GM21447 (cell line): ENCODE measurements at regions not wholly inside any gene's neighbourhood (a gene's known extent, or its start where the extent isn't known, plus 50 kb on each side); places are given as distances from the start of the nearest gene placed in this dataset.

Experiments
- ATAC-seq: cut with Tn5 transposase; IDR thresholded peaks from one replicate; pipeline ENCODE4 v1.9.1; 2021; ENCODE audit not compliant: unreplicated experiment

DNA sequence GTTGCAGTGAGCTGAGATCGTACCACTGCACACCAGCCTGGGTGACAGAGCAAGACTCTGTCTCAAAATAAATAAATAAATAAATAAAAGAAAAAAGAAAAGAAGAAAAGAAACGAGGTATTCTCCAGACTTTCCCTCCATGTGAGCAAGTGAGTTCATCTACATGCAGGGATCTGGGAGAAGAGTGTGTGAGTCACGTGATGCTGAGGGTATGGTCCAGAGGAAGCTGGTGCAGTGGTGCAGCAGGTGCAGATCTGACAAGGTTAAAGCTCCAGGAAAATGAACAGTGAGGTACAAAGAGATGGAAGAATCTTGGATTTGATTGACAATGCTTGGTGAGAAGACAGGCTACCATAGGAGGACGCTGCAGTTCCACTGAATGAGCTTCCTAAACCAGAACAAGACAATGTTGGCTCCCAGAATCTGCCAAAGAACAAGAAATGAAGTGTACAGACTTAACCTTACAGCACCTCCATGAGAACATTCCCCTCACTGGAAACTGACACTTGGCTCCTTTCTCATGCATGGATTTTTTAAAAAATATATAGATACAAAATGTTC lies 79.5 kb upstream of the BTBD3 start:
- no peak for ATAC-seq

GRCh38 chr20:11841972-11842461 lies 75.7 kb upstream of the BTBD3 start:
- no peak for ATAC-seq

GRCh38 chr20:11843289-11843688 lies 74.4 kb upstream of the BTBD3 start:
- ATAC-seq, result no peak

DNA sequence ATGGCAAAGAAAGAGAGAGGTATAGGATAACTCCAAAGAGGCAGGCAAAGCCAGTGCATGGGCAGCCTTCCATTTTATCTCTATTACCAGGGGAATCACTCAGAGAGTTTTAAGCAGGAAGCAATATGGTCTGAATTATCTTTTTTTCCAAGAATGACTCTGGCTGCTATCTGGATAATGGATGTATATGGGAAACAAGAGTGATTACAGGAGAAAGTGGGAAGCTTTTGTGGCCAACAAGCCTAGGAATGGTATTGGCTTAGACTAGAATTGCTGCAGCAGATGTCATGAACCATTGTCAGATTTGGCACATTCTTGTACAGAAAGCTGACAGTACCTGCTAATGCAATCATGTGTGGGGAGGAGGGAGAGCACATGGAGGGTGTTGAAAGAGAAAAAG lies 73.0 kb upstream of the BTBD3 start:
- no peak for ATAC-seq

GRCh38 chr20:11845340-11845739 lies 72.4 kb upstream of the BTBD3 start:
- ATAC-seq, result no peak

DNA sequence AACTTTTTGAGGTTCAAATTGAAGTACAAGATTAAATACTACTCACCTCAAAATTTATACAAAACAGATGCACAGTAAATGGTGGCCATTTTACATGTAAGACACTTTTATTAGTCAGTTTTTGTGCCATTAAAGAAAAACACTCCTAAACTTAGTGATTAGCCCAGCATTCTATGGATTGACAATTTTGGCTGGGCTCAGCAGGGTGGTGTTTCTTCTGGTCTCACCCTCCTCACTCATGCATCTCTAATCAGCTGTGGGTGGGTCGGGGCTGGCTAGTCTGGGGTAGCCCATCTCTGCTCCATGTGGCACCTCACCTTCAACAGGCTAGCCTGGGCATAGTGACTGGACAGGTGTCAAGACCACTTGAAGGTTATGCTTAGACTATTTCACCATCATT lies 71.6 kb upstream of the BTBD3 start:
- no peak for ATAC-seq

- no peak for ATAC-seq
Measured at GRCh38 chr20:11847827-11848226, 69.9 kb upstream of the BTBD3 start.

DNA sequence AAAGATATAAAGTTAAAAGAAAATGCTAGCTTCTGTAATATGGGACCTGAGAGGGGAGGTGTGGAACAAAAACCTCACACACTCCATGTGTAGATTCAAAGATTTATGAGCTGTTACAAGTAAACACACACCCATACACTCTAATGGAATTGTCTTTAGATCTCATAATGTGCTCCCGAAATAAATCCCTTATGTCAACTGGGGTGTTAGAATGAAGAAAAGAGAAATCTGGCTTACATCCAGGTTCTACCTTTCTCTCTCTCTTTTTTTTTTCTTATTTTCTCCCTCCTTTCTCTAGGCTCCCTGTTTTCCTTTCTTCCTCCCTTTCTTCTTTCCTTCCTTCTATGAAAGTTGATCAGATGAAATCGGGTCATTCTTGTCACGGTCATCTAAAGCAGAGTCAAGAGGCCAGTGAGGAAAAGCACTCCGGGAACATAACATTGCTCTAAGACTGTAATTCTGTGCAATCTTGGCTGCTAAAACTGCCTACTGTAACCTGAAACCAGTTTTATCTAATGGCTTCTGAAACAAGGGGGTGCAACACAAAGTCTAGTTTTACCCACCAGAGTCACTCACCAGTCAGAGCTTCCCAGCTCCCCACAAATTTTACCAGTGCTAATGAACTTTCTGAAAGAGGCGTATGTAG lies 68.3 kb upstream of the BTBD3 start:
- ATAC-seq, result no peak

GRCh38 chr20:11849976-11850670 lies 67.6 kb upstream of the BTBD3 start:
- no peak for ATAC-seq

DNA sequence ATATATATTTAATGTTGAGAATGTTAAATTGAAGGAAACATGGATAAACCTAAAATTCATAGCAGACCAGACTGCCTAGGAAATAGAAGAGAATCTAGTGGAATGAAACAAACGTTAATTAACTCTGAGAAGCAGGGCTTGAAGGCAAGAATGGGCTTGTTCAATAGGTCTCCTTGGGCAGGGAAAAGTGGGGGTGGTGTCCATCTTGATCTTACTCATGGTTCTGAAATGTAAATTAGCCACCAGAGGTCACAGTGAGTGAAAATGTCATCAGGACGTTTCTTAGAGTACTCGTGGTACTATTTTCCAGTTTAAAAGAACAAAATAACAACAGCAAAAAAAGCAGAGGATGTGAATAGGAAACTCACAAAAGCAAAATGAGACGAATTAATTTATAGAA lies 66.8 kb upstream of the BTBD3 start:
- no peak for ATAC-seq

- no peak for ATAC-seq
Measured at GRCh38 chr20:11851646-11852045, 66.0 kb upstream of the BTBD3 start.

DNA sequence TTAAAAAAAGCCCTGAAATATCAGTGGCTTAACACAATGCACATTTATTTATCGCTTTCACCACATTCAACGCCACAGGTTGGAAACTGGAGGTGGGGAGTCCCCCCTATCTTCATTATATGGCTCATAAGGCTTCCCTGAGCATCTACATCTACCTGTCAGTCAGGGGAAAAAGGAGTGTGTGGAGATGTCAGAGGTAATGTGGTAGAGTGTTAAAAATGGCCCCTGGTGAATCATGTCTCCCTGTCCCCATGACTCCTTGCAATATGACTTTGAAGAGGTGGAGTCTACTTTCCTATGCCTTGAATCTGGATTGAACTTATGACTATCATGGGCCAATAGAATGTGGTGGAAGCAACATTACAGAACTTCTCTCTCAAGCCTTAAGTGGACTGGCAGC lies 65.5 kb upstream of the BTBD3 start:
- ATAC-seq, result no peak

DNA sequence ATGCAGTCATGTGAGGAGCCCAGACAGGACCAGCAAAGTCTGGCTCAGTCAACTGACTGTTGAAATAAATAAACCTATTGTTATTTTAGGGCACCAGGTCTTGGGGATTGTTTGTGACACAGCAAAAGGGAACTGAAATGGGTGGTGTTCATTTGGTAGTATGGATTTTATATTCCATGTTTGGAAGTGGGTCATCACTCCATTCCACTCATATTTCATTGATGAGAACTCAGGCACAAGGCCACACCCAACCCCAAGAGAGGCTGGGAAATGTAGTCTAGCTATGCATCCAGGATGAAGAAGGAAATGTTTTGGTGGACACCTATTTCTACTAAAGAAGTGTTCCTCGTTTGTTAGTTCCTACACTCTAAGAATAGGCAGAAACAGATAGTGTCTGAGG lies 64.9 kb upstream of the BTBD3 start:
- ATAC-seq, result no peak

GRCh38 chr20:11853359-11853758 lies 64.3 kb upstream of the BTBD3 start:
- ATAC-seq, result no peak

DNA sequence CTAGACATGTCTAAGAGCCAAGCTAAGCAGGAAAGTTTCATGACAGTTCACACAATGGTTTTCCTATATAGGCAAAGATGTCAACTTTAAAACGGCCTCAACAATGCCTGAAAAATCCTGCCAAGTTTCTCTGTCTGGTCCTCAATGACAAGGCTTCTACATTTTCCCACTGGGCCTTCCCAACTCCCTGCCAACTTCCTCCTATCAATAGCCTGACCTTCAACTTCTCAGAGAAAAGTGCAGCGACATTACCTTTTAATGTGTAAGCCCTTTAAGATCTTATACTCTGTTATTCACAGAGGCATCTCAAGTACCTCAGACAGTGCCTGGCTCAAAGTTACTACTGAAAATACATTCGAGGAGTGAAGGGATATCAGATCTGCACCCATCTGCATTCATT lies 56.2 kb upstream of the BTBD3 start:
- ATAC-seq, result no peak

DNA sequence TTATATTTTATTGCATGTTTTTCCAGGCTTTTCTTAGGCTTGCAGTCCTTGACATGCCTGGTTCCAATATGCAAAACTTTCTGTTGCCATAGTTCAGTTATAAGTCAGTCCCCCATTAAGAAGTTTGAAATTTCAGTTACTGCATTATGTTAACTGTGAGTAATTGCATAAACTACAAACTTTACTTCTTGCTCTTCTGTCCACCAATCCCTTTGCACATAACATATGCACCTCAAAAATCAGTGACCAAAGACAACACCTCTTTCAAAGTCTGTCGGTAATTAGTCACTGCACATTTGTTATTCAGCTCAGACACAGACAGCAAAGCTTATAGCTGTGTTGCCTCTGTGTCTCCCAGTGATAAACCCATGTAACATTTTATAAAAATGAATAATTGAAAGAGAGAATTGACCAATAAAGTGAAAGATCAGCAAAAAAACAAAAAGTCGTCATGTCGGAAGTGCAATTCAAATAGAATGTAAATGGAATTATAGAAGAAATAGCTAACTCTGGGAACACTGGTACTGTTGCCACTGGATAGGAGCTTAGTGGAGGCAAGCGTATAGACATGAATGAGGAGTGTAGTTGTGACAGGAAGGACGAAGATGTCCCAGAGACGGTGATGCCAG lies 50.3 kb upstream of the BTBD3 start:
- no peak for ATAC-seq
